ENCODE measurements at regions not wholly inside any gene's neighbourhood (a gene's known extent, or its start where the extent isn't known, plus 50 kb on each side); places are given as distances from the start of the nearest gene placed in this dataset.

DNA sequence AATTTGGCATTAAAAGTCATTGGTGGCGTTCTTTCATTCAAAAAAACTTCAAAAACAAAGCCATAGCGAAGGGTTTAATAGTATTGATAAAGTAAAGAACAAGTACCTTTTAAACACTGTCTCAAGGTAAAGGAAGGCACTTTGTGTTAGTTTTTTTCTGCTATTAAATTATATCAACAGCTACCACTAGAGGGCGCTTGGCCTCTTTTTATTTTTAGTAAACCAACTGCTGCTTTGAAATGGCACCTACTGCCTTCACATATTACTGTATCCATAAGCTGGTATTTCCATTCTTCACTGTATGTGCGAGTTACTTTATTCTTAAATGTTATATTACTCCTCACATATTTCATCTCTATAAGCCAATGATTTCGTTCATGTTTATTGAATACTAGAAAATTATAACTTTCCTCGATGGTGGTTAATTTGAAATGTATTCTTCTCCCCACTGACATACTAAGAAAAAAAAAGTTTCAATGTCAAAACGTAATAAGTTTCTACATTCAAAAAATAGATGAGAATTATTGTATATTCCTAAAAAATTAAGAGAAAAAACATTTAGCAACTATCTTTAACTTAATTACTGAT, 125.7 kb upstream of the CXADR start:
- TF ChIP-seq, protein P1, sequence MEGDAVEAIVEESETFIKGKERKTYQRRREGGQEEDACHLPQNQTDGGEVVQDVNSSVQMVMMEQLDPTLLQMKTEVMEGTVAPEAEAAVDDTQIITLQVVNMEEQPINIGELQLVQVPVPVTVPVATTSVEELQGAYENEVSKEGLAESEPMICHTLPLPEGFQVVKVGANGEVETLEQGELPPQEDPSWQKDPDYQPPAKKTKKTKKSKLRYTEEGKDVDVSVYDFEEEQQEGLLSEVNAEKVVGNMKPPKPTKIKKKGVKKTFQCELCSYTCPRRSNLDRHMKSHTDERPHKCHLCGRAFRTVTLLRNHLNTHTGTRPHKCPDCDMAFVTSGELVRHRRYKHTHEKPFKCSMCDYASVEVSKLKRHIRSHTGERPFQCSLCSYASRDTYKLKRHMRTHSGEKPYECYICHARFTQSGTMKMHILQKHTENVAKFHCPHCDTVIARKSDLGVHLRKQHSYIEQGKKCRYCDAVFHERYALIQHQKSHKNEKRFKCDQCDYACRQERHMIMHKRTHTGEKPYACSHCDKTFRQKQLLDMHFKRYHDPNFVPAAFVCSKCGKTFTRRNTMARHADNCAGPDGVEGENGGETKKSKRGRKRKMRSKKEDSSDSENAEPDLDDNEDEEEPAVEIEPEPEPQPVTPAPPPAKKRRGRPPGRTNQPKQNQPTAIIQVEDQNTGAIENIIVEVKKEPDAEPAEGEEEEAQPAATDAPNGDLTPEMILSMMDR (IDR thresholded peaks at IDR 0.05; ENCODE audit: insufficient read depth, low read length): peak; percentile 55
- peak; percentile 80 for DNase-seq (ENCODE audit: low read depth)
- no peak overlapping the region for H3K4me3 ChIP-seq (ENCODE audit: low read depth, low read length)

DNA sequence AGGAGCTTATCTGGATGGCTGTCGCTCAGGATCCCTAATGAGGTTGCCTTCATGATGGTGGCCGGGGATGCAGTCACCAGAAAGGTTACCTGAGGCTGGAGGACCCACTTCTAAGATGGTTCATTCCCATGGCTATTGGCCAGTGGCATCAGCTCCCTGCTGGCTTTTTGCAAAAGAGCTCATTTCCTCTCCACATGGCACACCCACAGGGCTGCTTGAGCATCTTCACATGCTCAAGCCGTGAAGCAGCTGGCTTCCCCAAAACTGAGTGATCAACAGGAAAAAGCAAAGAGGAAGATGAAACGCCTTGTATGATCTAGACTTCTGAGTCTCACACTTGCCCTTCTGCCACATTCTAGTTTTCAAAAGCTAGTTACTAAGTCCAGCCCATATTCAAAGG, 124.6 kb upstream of the CXADR start:
- no peak overlapping the region for H3K4me3 ChIP-seq (ENCODE audit: low read depth, low read length)
- DNase-seq (ENCODE audit: low read depth): no peak
- TF ChIP-seq, protein P1 (IDR thresholded peaks at IDR 0.05; ENCODE audit: insufficient read depth, low read length): no peak

- H3K4me3 ChIP-seq (ENCODE audit: low read depth, low read length): no peak overlapping the region
- no peak for DNase-seq (ENCODE audit: low read depth)
- TF ChIP-seq, protein P1 (IDR thresholded peaks at IDR 0.05; ENCODE audit: insufficient read depth, low read length): no peak
These were observed 123.5 kb upstream of the CXADR start for GRCh38 chr21:17389311-17389710.

- H3K4me3 ChIP-seq (ENCODE audit: low read depth, low read length): no peak overlapping the region
- TF ChIP-seq, protein P1 (IDR thresholded peaks at IDR 0.05; ENCODE audit: insufficient read depth, low read length): no peak
- DNase-seq (ENCODE audit: low read depth): no peak
These were observed 122.3 kb upstream of the CXADR start for GRCh38 chr21:17390569-17390968.

DNA sequence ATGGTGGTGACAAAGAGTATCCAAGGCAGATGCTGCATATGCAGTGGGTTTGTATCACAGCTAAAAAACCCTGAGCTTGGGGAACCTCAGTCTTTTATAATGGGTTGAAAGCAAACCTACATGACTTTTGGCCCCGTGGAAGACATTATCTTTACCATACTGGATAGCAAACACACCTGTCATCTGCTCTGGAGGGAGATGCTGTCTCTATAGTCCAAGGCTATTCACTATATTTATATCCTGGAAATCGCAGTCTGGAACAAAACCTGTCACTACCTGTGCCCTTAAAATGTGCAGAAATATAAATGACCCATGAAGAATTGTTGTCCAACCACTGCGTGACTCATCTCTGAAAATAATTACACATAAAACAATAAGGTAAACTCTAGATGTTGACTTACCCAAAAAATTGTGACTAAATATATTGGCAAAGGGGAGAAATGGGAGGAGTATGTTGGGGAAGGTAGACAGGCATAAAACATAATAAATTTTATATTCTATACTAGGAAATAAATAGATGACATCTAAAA, 121.0 kb upstream of the CXADR start:
- no peak for DNase-seq (ENCODE audit: low read depth)
- TF ChIP-seq, protein P1 (IDR thresholded peaks at IDR 0.05; ENCODE audit: insufficient read depth, low read length): no peak
- no peak overlapping the region for H3K4me3 ChIP-seq (ENCODE audit: low read depth, low read length)

DNA sequence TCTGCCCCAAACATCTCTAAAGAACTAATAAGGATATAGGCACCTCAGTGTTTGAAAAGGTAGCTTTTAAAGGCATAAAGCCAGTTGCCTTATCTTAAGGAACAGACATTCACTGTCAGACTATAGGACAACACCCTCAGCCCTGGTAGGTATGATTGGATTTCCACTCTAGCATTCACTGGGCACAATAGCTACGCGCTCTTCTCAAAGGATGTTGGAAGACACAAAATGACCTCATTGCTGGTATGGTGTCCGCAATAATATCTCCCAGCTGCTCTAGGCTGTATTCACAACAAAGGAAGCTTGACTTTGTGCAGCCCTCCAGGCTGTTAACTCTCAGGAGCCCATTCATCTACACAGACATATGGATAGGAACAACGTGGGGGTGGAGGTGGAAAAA, 119.4 kb upstream of the CXADR start:
- TF ChIP-seq, protein P1 (IDR thresholded peaks at IDR 0.05; ENCODE audit: insufficient read depth, low read length): no peak
- no peak for DNase-seq (ENCODE audit: low read depth)
- H3K4me3 ChIP-seq (ENCODE audit: low read depth, low read length): no peak overlapping the region

- TF ChIP-seq, protein P1 (IDR thresholded peaks at IDR 0.05; ENCODE audit: insufficient read depth, low read length): no peak
- H3K4me3 ChIP-seq (ENCODE audit: low read depth, low read length): no peak overlapping the region
- no peak for DNase-seq (ENCODE audit: low read depth)
These were observed 115.9 kb upstream of the CXADR start for GRCh38 chr21:17396948-17397347.
